Panc1 (cell line): ENCODE measurements at regions not wholly inside any gene's neighbourhood (a gene's known extent, or its start where the extent isn't known, plus 50 kb on each side); places are given as distances from the start of the nearest gene placed in this dataset.

ENCODE experiments used
- ATAC-seq: fragments of 200-7000 bp; cut with Tn5 transposase; 2 replicates; pipeline ENCODE4 v1.9.1; 2020; ENCODE audit warnings: mild to moderate bottlenecking, moderate library complexity
- BruUV-seq: library from RNA; stranded (reverse); fragments of 400-500 nt; replicated peaks from 2 replicates; lab custom pipeline; 2021; lab: Mats Ljungman, UMichigan
- CTCF ChIA-PET: fragments of 300-600 bp; sonication (Branson Sonifier 250); formaldehyde crosslinking; loops from one replicate; lab custom pipeline; 2022; ENCODE audit warnings: antibody characterized with exemption; lab: Charles Lee
- POLR2A ChIA-PET: fragments of 300-600 bp; sonication (Branson Sonifier 250); formaldehyde crosslinking; loops from one replicate; lab custom pipeline; 2022; ENCODE audit warnings: antibody characterized with exemption; lab: Charles Lee
- DNase-seq: peaks from one replicate; pipeline ENCODE4 v3.0.0-alpha.2; 2010; ENCODE audit warnings: low read depth, low spot score
- H3K27ac ChIP-seq: 2 replicates; pipeline ENCODE4 v1.5.1; 2011; ENCODE audit warnings: mild to moderate bottlenecking, low read length, inconsistent platforms
- H3K27me3 ChIP-seq: fragments of 200-500 bp; sonication (Bioruptor generic); 2 replicates; pipeline ENCODE4 v1.6.0; 2014; ENCODE audit warnings: low read length, inconsistent platforms; ENCODE audit not compliant: control insufficient read depth, insufficient read depth
- H3K36me3 ChIP-seq: fragments of 200-500 bp; sonication (Bioruptor generic); 2 replicates; pipeline ENCODE4 v1.5.1; 2014; ENCODE audit warnings: inconsistent platforms, mild to moderate bottlenecking, low read length, moderate library complexity; ENCODE audit not compliant: control insufficient read depth, insufficient read depth
- H3K4me1 ChIP-seq: 2 replicates; pipeline ENCODE4 v1.5.1; 2011; ENCODE audit warnings: inconsistent platforms, mild to moderate bottlenecking, low read length, moderate library complexity; ENCODE audit not compliant: control insufficient read depth, insufficient read depth
- H3K4me3 ChIP-seq, 2 experiments: 2 replicates each; pipeline ENCODE4 v1.5.1; 2011 to 2012; ENCODE audit warnings: low read depth in 2 of 2, low read length in 2 of 2, mild to moderate bottlenecking in 2 of 2, inconsistent platforms in 1 of 2, moderate library complexity in 1 of 2
- H3K9me3 ChIP-seq: fragments of 200-500 bp; sonication (Bioruptor generic); 2 replicates; pipeline ENCODE4 v1.5.1; 2014; ENCODE audit warnings: low read depth, mild to moderate bottlenecking, inconsistent platforms, low read length, moderate library complexity; ENCODE audit not compliant: control insufficient read depth, insufficient read depth
- CTCF ChIP-seq: fragments of 450-650 bp; IDR thresholded peaks from 2 replicates; pipeline ENCODE4 v1.5.1; 2017; ENCODE audit warnings: mild to moderate bottlenecking
- POLR2AphosphoS5 ChIP-seq: IDR thresholded peaks from 2 replicates; pipeline ENCODE4 v1.6.1; 2012; ENCODE audit warnings: mild to moderate bottlenecking, low read depth, low read length, moderate library complexity
- SIN3A ChIP-seq: IDR thresholded peaks from 2 replicates; pipeline ENCODE4 v1.6.1; 2012; ENCODE audit warnings: low read depth, mild to moderate bottlenecking, low read length, moderate library complexity, borderline replicate concordance; ENCODE audit not compliant: insufficient read depth
- TCF7L2 ChIP-seq: IDR thresholded peaks from 2 replicates; pipeline ENCODE4 v1.6.1; 2011; ENCODE audit warnings: mild to moderate bottlenecking, low read depth, low read length, inconsistent platforms
- in situ Hi-C: cut with HindIII; loops from 2 replicates; pipeline ENCODE4 v1.10.0; 2016; ENCODE audit warnings: low sequenced_read_pairs, low pct_unique_long_range_greater_than_20kb
- intact Hi-C: fragments of 100-400 bp; cut with micrococcal nuclease; formaldehyde crosslinking; loops from one replicate; pipeline ENCODE4 v1.10.0; 2022; ENCODE audit not compliant: unreplicated experiment
- TF ChIP-seq, protein P1 (sequence below), 2 experiments: IDR thresholded peaks; 2 replicates each; pipeline ENCODE4 v1.6.1; 2011 to 2012; ENCODE audit warnings: low read depth in 2 of 2, control low read depth in 1 of 2, low read length in 1 of 2, mild to moderate bottlenecking in 1 of 2, moderate library complexity in 1 of 2; ENCODE audit not compliant: insufficient read depth in 1 of 2

- CTCF ChIA-PET, result no interaction called here
- TF ChIP-seq, protein P1, sequence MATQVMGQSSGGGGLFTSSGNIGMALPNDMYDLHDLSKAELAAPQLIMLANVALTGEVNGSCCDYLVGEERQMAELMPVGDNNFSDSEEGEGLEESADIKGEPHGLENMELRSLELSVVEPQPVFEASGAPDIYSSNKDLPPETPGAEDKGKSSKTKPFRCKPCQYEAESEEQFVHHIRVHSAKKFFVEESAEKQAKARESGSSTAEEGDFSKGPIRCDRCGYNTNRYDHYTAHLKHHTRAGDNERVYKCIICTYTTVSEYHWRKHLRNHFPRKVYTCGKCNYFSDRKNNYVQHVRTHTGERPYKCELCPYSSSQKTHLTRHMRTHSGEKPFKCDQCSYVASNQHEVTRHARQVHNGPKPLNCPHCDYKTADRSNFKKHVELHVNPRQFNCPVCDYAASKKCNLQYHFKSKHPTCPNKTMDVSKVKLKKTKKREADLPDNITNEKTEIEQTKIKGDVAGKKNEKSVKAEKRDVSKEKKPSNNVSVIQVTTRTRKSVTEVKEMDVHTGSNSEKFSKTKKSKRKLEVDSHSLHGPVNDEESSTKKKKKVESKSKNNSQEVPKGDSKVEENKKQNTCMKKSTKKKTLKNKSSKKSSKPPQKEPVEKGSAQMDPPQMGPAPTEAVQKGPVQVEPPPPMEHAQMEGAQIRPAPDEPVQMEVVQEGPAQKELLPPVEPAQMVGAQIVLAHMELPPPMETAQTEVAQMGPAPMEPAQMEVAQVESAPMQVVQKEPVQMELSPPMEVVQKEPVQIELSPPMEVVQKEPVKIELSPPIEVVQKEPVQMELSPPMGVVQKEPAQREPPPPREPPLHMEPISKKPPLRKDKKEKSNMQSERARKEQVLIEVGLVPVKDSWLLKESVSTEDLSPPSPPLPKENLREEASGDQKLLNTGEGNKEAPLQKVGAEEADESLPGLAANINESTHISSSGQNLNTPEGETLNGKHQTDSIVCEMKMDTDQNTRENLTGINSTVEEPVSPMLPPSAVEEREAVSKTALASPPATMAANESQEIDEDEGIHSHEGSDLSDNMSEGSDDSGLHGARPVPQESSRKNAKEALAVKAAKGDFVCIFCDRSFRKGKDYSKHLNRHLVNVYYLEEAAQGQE (IDR thresholded peaks at IDR 0.05; ENCODE audit: insufficient read depth in 1 of 2, low read depth in 2 of 2, low read length in 1 of 2), result no peak
- TF ChIP-seq TCF7L2, result no peak
- TF ChIP-seq SIN3A, result no peak
- no peak for TF ChIP-seq CTCF
- no peak for TF ChIP-seq POLR2AphosphoS5
- H3K36me3 ChIP-seq, result no peaks in the 10 kb centered on the region
- in situ Hi-C loops (no loop called here), intact Hi-C loops (no loop called here)
- no peaks in the 10 kb centered on the region for H3K4me1 ChIP-seq
- no peak overlapping the region for H3K4me3 ChIP-seq
- H3K9me3 ChIP-seq, result no peaks in the 10 kb centered on the region
- no peak for DNase-seq
- ATAC-seq, result no peak
- no peaks in the 10 kb centered on the region for H3K27me3 ChIP-seq
- POLR2A ChIA-PET, result no interaction called here
- BruUV-seq, result no TSS peak
- H3K27ac ChIP-seq, result no peak overlapping the region
Measured at GRCh38 chr15:31847961-31848360, 182.4 kb upstream of the CHRNA7 start.

DNA sequence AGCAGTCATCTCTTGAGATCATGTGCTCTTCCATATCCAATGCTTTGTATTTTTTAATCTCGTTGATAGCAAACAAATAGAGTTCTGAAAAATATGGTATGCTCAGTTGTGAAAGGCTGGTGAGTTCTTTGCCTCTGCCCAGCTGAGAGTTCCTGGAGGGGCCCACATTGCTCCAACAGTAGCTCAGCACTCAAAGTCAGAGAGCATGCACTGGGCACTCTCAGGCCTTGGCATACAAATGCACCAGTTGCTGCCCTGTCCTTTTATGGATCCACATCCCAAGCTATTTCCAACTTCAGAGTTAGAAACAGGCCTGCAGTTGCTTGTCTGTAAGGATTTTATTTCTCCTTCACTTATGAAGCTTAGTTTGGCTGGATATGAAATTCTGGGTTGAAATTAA lies 181.7 kb upstream of the CHRNA7 start:
- Histone ChIP-seq H3K36me3 (no peaks in the 10 kb centered on the region), H3K4me3 (no peak overlapping the region), H3K4me1 (no peaks in the 10 kb centered on the region), H3K27me3 (no peaks in the 10 kb centered on the region), H3K9me3 (no peaks in the 10 kb centered on the region), H3K27ac (no peak overlapping the region)
- intact Hi-C loops, result no loop called here
- CTCF ChIA-PET, result no interaction called here
- ATAC-seq, result no peak
- in situ Hi-C loops, result no loop called here
- no peak for DNase-seq
- TF ChIP-seq SIN3A, result no peak
- no peak for TF ChIP-seq POLR2AphosphoS5
- no peak for TF ChIP-seq TCF7L2
- TF ChIP-seq, protein P1 (IDR thresholded peaks at IDR 0.05; ENCODE audit: insufficient read depth in 1 of 2, low read depth in 2 of 2, low read length in 1 of 2), result no peak
- no peak for TF ChIP-seq CTCF
- no TSS peak for BruUV-seq
- POLR2A ChIA-PET, result no interaction called here
